GM23338 (cell line): ENCODE measurements at regions not wholly inside any gene's neighbourhood (a gene's known extent, or its start where the extent isn't known, plus 50 kb on each side); places are given as distances from the start of the nearest gene placed in this dataset.

Experiments used
- CREB1 ChIP-seq: fragments of 250-450 bp; sonication (Bioruptor Pico); IDR thresholded peaks from 2 replicates; pipeline ENCODE4 v1.5.0; 2020; ENCODE audit warnings: low read depth, mild to moderate bottlenecking, moderate library complexity
- EZH2phosphoT487 ChIP-seq: fragments of 200-600 bp; sonication (generic); IDR thresholded peaks from one replicate; pipeline ENCODE4 v1.8.1; 2018; ENCODE audit warnings: antibody characterized with exemption; ENCODE audit not compliant: unreplicated experiment
- POLR2AphosphoS5 ChIP-seq: IDR thresholded peaks from 2 replicates; pipeline ENCODE4 v1.6.1; 2016; ENCODE audit warnings: antibody characterized with exemption, low read depth
- TF ChIP-seq, protein P1 (sequence below), 2 experiments: fragments of 200-600 bp in 1 of 2; sonication (generic) in 1 of 2; conservative IDR thresholded peaks; 2 replicates each; pipeline versions ENCODE4 v1.5.1 to v1.6.1; 2016 to 2017; ENCODE audit warnings: antibody characterized with exemption in 2 of 2, low read depth in 2 of 2, mild to moderate bottlenecking in 2 of 2, moderate library complexity in 1 of 2
- TF ChIP-seq, protein P2 (sequence below): IDR thresholded peaks from one replicate; pipeline ENCODE4 v1.6.1; 2018; ENCODE audit warnings: antibody characterized with exemption; ENCODE audit not compliant: unreplicated experiment

DNA sequence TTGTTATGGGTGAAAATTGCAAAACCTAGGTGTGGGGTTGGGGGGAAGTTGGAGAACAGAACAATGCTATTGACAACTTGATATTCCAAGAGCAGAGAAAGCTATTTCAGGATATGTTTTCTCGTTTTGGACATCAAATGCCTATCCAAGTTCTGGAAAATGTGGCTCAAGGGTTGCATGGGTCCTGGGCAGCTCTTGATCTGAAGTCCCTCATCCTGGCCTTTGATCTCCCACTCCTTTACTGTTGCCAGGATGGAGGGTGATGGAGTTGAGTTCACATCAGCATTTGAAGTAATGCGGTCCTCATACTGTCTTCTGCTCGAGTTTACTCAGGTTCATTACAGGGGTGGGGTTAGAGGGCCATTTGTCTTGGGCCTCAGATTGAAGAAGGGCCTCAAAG lies 76.9 kb upstream of the RPS23 start:
- TF ChIP-seq, protein P1, sequence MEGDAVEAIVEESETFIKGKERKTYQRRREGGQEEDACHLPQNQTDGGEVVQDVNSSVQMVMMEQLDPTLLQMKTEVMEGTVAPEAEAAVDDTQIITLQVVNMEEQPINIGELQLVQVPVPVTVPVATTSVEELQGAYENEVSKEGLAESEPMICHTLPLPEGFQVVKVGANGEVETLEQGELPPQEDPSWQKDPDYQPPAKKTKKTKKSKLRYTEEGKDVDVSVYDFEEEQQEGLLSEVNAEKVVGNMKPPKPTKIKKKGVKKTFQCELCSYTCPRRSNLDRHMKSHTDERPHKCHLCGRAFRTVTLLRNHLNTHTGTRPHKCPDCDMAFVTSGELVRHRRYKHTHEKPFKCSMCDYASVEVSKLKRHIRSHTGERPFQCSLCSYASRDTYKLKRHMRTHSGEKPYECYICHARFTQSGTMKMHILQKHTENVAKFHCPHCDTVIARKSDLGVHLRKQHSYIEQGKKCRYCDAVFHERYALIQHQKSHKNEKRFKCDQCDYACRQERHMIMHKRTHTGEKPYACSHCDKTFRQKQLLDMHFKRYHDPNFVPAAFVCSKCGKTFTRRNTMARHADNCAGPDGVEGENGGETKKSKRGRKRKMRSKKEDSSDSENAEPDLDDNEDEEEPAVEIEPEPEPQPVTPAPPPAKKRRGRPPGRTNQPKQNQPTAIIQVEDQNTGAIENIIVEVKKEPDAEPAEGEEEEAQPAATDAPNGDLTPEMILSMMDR (conservative IDR thresholded peaks at IDR 0.05; ENCODE audit: low read depth in 2 of 2): no peak
- no peak for TF ChIP-seq POLR2AphosphoS5
- TF ChIP-seq EZH2phosphoT487: no peak
- TF ChIP-seq CREB1: no peak
- TF ChIP-seq, protein P2, sequence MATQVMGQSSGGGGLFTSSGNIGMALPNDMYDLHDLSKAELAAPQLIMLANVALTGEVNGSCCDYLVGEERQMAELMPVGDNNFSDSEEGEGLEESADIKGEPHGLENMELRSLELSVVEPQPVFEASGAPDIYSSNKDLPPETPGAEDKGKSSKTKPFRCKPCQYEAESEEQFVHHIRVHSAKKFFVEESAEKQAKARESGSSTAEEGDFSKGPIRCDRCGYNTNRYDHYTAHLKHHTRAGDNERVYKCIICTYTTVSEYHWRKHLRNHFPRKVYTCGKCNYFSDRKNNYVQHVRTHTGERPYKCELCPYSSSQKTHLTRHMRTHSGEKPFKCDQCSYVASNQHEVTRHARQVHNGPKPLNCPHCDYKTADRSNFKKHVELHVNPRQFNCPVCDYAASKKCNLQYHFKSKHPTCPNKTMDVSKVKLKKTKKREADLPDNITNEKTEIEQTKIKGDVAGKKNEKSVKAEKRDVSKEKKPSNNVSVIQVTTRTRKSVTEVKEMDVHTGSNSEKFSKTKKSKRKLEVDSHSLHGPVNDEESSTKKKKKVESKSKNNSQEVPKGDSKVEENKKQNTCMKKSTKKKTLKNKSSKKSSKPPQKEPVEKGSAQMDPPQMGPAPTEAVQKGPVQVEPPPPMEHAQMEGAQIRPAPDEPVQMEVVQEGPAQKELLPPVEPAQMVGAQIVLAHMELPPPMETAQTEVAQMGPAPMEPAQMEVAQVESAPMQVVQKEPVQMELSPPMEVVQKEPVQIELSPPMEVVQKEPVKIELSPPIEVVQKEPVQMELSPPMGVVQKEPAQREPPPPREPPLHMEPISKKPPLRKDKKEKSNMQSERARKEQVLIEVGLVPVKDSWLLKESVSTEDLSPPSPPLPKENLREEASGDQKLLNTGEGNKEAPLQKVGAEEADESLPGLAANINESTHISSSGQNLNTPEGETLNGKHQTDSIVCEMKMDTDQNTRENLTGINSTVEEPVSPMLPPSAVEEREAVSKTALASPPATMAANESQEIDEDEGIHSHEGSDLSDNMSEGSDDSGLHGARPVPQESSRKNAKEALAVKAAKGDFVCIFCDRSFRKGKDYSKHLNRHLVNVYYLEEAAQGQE: no peak
